HG03139 (cell line): ENCODE measurements at regions not wholly inside any gene's neighbourhood (a gene's known extent, or its start where the extent isn't known, plus 50 kb on each side); places are given as distances from the start of the nearest gene placed in this dataset.

Experiments used
- ATAC-seq: cut with Tn5 transposase; IDR thresholded peaks from one replicate; pipeline ENCODE4 v1.9.1; 2021; ENCODE audit not compliant: unreplicated experiment

GRCh38 chr4:35725131-35725530 is 519.2 kb downstream of the ARAP2 start:
- ATAC-seq = no peak

GRCh38 chr4:35730414-35730813 is 513.9 kb downstream of the ARAP2 start:
- ATAC-seq = no peak

GRCh38 chr4:35734381-35735098 is 509.8 kb downstream of the ARAP2 start:
- peak; percentile 48 for ATAC-seq

- ATAC-seq = no peak
Observed at GRCh38 chr4:35739308-35739707, 505.0 kb downstream of the ARAP2 start.

GRCh38 chr4:35754047-35754446 is 490.3 kb downstream of the ARAP2 start:
- ATAC-seq = no peak

GRCh38 chr4:35757836-35758235 is 486.5 kb downstream of the ARAP2 start:
- no peak for ATAC-seq

- no peak for ATAC-seq
Observed at GRCh38 chr4:35760807-35761206, 483.5 kb downstream of the ARAP2 start.

GRCh38 chr4:35771571-35771970 is 472.7 kb downstream of the ARAP2 start:
- ATAC-seq = no peak

- ATAC-seq = no peak
Observed at GRCh38 chr4:35772291-35772690, 472.0 kb downstream of the ARAP2 start.

- ATAC-seq = no peak
Observed at GRCh38 chr4:35789899-35790574, 454.3 kb downstream of the ARAP2 start.

- no peak for ATAC-seq
Observed at GRCh38 chr4:35793045-35793722, 451.1 kb downstream of the ARAP2 start.

- ATAC-seq = no peak
Observed at GRCh38 chr4:35793766-35794165, 450.5 kb downstream of the ARAP2 start.

GRCh38 chr4:35800669-35801068 is 443.6 kb downstream of the ARAP2 start:
- no peak for ATAC-seq

GRCh38 chr4:35802644-35803043 is 441.7 kb downstream of the ARAP2 start:
- ATAC-seq = no peak

GRCh38 chr4:35818520-35818919 is 425.8 kb downstream of the ARAP2 start:
- no peak for ATAC-seq

GRCh38 chr4:35820003-35820402 is 424.3 kb downstream of the ARAP2 start:
- ATAC-seq = no peak

GRCh38 chr4:35824231-35824630 is 420.1 kb downstream of the ARAP2 start:
- ATAC-seq = no peak

- ATAC-seq = no peak
Observed at GRCh38 chr4:35835893-35836292, 408.4 kb downstream of the ARAP2 start.

- no peak for ATAC-seq
Observed at GRCh38 chr4:35836596-35836995, 407.7 kb downstream of the ARAP2 start.

- ATAC-seq = no peak
Observed at GRCh38 chr4:35867057-35867456, 377.3 kb downstream of the ARAP2 start.

- ATAC-seq = no peak
Observed at GRCh38 chr4:35872273-35872672, 372.0 kb downstream of the ARAP2 start.

- no peak for ATAC-seq
Observed at GRCh38 chr4:35879479-35879878, 364.8 kb downstream of the ARAP2 start.
